PC-3 (cell line): ENCODE measurements at regions not wholly inside any gene's neighbourhood (a gene's known extent, or its start where the extent isn't known, plus 50 kb on each side); places are given as distances from the start of the nearest gene placed in this dataset.

Source experiments
- CTCF ChIP-seq: fragments of 300-600 bp; sonication (generic); conservative IDR thresholded peaks from 2 replicates; pipeline ENCODE4 v1.5.1; 2017; ENCODE audit warnings: antibody characterized with exemption, low read depth, mild to moderate bottlenecking, low read length
- EZH2 ChIP-seq: fragments of 300-600 bp; sonication (generic); IDR thresholded peaks from one replicate; pipeline ENCODE4 v1.6.1; 2017; ENCODE audit warnings: antibody characterized with exemption, mild to moderate bottlenecking, low read length; ENCODE audit not compliant: unreplicated experiment
- EZH2phosphoT487 ChIP-seq: fragments of 300-600 bp; sonication (generic); IDR thresholded peaks from 2 replicates; pipeline ENCODE4 v1.6.1; 2018; ENCODE audit warnings: mild to moderate bottlenecking, antibody characterized with exemption, low read length, borderline replicate concordance

GRCh38 chr2:2896011-2896410 lies 481.6 kb downstream of the EIPR1 start:
- TF ChIP-seq CTCF (no peak), EZH2 (no peak), EZH2phosphoT487 (no peak)
